SH-SY5Y (cell line): ENCODE measurements at regions not wholly inside any gene's neighbourhood (a gene's known extent, or its start where the extent isn't known, plus 50 kb on each side); places are given as distances from the start of the nearest gene placed in this dataset.

Experiments used
- GATA2 ChIP-seq: IDR thresholded peaks from 2 replicates; pipeline ENCODE4 v1.6.1; 2011; ENCODE audit warnings: mild to moderate bottlenecking, low read depth, low read length
- GATA3 ChIP-seq: IDR thresholded peaks from 2 replicates; pipeline ENCODE4 v1.6.1; 2011; ENCODE audit warnings: low read depth, mild to moderate bottlenecking, low read length, moderate library complexity

DNA sequence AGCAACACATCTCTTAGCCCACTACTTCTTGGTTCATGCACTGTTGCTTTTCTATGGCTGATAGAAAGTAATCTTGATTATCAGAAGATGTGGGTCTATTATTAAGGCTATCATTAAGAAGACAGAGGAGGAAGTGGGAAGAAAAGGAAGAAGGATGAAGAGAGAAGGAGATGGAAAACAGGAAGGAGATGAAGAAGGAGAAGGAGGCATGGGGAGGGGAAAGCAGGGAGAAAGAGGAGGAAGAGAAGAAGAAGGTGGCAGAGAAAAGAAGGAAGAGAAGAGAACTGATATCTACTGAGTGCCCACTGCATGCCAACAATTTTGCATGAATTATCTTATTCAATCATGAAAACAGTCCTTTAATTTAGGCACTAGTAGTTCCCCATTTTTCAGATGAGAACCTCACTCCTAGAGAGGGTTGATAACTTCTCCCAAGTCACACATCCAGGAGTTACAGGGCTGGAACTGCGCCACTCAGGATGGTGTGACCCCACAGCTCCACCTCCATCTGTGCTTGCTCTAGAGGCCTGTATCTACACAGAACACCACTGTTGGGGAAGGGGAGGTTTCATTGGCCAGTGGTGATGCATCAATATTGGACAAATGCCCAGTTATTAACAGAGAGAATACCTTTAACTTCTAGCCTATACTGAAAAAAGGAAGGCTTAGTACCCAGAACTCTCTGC is 147.4 kb downstream of the CXCL12 start:
- TF ChIP-seq GATA2, result no peak
- TF ChIP-seq GATA3, result no peak
